ENCODE measurements at regions not wholly inside any gene's neighbourhood (a gene's known extent, or its start where the extent isn't known, plus 50 kb on each side); places are given as distances from the start of the nearest gene placed in this dataset.
A peak's percentile ranks its signal among the peaks of the same experiment; 100 is the strongest.

- DNase-seq = no peak
Measured at GRCh38 chr12:4223273-4223845, 50.2 kb upstream of the CCND2 start.

DNA sequence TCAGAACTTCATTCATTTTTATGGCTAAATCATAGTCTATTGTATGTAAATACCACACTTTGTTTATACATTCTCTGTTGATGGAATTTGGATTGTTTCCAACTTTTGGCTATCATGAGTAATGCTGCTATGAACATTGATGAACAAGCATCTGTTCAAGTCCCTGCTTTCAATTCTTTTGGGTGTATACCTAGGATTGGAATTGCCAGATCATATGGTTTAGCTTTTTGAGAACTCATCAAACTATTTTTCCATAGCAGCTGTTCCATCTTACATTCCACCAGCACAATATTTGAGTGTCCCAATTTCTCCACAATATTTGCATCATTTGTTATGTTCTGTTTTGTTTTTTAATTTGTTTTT, 52.3 kb upstream of the CCND2 start:
- no peak for DNase-seq

DNA sequence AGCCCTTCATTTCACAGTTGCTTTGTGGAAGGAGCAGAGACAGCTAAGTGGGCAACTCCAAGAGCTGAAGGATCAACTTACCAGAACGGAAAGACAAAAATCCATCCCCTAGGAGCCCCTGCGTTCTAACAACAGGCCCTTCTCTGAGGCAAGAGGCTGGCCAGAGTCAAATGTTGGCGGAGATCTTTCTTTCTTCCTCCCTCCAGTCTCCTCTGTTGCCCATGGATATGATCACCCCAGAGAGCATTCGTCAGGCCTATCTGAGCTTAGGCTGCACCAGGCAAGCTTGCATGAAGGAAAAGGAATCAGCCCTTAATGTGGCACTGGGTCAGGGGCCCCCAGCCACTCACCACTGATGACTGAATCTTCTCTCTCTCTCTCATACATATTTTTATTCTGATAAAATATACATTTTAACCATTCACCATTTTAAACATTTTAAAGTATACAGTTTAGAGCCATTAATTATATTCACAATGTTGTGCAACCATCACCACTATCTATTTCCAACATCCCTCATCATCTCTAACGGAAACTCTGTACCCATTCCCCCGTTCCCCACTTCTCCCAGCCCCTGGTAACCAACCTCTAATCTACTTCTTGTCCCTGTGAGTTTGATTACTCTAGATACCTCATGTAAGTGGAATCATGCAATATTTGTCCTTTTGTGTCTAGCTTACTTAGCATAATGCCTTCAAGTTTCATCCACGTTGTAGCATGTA, 52.9 kb upstream of the CCND2 start:
- no peak for DNase-seq

DNA sequence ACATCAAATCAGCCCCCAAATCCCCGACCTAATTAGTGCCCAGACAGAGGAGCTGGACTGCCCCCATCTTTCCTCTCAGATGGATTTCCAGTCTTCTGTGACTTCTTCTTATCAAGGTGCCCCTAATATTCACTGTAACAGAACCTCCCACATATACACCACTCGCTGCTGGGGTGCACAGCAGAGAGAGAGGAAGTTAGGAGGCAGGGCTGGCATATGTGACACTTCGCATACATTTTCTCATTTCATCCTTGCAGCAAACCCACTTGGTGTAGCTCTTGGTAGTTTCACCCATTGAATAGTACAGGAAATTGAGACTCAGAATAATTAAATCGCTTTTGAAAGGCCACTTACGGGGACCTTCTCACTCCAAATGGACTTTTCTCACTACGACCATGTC, 56.5 kb upstream of the CCND2 start:
- no peak for DNase-seq

GRCh38 chr12:4216187-4216927, 57.2 kb upstream of the CCND2 start:
- DNase-seq = no peak

DNA sequence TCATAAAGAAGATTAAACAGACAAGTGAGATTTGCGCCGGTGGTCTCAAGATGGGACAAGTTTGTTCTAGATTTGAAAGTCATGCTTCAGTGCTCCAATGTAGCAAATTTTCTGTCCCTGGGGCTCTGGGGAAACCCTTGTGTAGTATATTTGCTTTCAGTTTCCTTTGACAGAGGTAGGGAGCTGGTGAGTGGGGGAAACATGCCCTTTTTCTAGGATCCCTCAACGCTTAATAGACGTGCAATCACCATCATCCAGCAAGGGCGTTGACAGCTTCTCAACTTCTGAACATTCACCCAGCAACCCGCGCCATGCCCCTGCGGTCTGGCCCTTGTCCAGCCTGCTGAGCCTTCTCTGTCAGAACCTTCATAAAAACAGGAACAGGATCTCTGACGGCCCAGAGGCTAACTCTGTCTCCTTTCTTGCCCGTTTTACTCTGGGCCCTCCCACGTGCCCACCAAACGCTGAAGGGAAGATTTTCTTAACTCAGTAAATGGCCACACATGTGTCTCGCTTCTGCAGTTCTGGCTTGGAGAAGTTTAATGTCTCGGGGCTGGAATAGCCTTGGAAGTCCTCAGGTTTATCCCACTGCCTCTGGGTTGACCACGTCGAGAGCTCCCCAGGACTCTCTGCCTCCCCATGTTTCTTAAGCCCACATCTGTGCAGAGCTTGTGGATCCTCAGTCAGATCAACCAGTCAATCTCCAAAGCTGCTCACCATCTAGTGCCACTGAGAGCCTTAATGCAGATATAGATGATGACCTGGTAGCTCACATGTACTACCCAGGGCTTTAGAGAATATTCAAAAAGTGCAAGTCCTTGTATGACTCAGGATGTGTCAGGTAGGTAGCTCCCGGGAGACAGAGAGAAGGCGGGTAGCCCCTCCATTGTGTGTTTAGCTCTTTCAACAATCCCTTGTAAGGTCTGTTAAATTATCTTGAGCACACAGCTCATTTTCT, 58.1 kb upstream of the CCND2 start:
- DNase-seq = peak; percentile 38 to 46

- DNase-seq = no peak
Measured at GRCh38 chr12:4214877-4215228, 58.7 kb upstream of the CCND2 start.

- no peak for DNase-seq
Measured at GRCh38 chr12:4213471-4213870, 60.1 kb upstream of the CCND2 start.

- no peak for DNase-seq
Measured at GRCh38 chr12:4212845-4213244, 60.7 kb upstream of the CCND2 start.

GRCh38 chr12:4211372-4211771, 62.2 kb upstream of the CCND2 start:
- DNase-seq = no peak

DNA sequence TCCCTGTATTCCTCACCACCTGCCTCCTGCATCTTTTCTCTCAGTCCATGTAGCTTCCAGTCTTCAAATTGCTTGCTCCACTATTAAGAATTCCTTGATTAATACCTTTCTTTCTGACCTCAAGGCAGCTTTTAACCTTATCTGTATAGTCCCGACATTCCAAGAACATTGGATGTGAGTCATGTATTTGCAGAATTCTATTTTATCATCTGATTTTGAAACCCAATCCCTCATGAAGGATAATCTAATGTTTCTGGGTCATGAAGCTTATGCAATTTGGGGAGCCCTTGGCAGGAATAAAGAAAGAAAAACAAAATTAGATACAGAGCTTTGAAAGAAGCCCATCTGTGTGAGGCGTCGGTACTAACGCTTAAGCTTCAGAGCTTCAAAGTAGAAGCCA, 63.4 kb upstream of the CCND2 start:
- no peak for DNase-seq

- no peak for DNase-seq
Measured at GRCh38 chr12:4206470-4206869, 67.1 kb upstream of the CCND2 start.

GRCh38 chr12:4203772-4204376, 69.7 kb upstream of the CCND2 start:
- no peak for DNase-seq

- DNase-seq = no peak
Measured at GRCh38 chr12:4202918-4203317, 70.6 kb upstream of the CCND2 start.

DNA sequence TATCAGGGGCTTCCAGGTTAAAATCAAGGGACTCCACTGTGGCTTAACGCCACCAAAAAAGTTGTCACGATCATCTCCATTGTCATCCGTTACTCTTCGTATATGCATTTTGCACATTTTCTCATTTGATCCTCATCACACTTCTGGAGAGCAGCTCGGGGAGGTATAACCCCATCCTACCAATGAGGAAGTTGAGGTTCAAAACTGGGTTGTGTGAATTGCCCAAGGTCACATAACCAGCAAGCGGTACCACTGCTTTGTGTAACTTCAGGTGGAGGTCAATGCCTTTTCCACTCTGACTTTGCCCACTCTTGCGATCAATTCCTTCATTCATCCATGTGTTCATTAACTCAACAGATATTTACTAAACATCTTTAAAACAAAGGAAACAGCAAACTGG, 71.1 kb upstream of the CCND2 start:
- DNase-seq = no peak

DNA sequence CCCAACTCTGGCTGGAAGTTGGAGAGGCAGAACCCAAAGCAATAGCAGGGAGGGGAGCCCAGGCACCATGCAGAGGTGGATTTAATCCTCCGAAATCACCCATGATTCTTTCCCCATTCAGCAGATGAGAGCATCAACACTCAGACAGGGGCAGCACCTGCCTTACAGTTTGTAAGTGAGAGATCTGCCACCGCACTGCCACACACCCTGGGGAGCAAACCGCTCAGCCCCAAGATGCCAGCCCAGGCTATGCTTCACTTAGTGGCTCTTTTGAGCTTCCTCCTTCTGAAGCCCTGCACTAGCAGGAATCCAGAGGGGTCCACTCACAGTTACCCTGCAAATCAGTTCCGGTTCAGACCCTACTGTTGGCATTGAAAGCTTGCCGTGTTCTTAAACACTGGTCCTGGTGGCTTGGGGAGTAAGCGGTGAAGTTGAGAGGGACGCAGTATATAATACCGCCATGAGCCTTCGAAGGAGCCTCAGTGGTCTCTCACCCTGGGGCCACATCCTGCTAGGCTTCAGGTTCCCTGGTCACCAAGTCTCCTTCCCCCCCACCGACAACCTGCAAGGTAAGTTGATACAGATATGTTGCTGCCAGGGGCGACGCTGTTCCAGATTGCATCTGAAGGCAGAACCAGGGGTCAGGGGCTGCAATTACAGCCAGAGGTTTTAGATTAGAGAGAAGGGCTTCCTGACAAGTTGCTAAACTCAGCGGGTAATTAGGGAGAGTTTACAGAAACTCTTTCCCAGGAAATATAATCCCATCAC, 72.0 kb upstream of the CCND2 start:
- DNase-seq = no peak

DNA sequence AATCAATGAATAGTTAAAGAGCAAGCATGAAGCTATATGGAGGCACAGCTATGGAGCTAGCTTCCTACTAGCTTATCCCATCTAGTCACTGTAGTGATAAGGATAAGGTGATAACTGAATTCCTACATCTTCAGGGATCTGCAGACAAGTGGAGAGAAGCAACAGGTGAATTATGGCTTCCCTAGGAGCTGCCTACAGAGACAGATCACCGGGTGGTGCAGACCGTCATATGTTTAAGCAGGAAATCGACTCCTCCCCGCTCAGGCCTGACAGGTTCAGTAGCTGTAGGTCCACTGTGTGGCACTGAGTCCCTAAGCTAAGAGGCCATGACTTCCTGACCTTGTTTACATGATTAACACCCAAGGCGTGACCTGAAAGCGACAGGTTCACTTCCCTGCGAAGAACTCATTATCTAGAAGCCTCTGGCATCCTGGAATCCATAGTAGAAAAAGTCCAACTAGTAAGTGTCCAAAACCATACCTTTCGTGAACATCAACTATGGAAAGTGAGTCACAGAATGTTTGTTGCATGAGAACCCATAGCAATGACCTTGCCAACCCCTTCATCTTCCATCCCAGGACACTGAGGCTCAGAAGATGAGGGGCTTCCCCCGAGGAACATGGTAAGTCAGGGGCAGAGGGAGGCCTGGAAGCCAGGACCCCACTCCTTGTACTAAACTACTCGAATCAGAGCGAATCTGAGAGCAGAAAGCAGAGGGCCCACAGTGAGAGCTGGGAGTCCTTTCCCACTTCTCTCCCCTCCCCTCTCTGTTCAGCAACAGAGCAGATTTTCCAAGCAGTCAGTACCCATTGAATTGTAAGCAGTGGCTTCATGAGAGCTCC, 75.4 kb upstream of the CCND2 start:
- no peak for DNase-seq

DNA sequence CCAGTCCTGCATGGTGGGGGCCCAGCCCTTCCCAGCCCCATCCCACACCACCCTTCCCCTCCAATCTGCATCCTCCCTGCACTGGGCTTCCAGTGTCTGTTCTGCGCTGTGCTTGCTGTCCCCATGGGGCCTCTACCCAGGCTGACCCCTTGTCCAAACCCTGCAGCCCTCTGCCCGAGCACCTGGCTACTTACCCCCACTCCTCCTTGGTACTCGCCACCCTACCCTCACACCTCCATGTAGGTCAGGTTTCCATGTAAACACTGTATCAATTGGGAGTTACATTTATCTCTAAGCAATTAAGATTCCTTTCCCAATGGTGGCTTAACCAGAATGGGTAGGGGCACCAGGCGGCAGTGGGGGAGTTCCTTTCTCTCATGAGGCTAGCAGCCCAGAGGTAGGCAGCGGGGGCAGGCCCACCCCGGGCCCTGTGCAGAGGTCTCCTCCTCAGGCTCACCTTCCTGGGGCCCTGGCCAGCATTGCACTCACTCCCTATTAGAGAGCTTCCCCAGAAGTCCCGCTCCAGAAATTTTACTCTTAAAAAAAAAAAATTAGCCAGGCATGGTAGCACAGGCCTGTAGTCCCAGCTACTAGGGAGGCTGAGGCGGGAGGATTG, 76.6 kb upstream of the CCND2 start:
- no peak for DNase-seq

- DNase-seq = no peak
Measured at GRCh38 chr12:4194668-4195067, 78.9 kb upstream of the CCND2 start.

- no peak for DNase-seq
Measured at GRCh38 chr12:4193821-4194220, 79.7 kb upstream of the CCND2 start.

- no peak for DNase-seq
Measured at GRCh38 chr12:4191642-4192041, 81.9 kb upstream of the CCND2 start.
